NB4 (cell line): ENCODE measurements at regions not wholly inside any gene's neighbourhood (a gene's known extent, or its start where the extent isn't known, plus 50 kb on each side); places are given as distances from the start of the nearest gene placed in this dataset.

Source experiments
- DNase-seq: peaks from one replicate; pipeline ENCODE4 v3.0.0; 2010; ENCODE audit warnings: low read depth
- H3K4me3 ChIP-seq: one replicate; pipeline ENCODE4 v1.5.1; 2011; ENCODE audit warnings: mild to moderate bottlenecking, low read depth, low read length, moderate library complexity
- MAX ChIP-seq: IDR thresholded peaks from 2 replicates; pipeline ENCODE4 v1.6.1; 2011; ENCODE audit warnings: low read depth, low read length
- MYC ChIP-seq: IDR thresholded peaks from 2 replicates; pipeline ENCODE4 v1.6.1; 2011; ENCODE audit warnings: low read depth, low read length
- POLR2A ChIP-seq: IDR thresholded peaks from 2 replicates; pipeline ENCODE4 v1.6.1; 2011; ENCODE audit warnings: mild to moderate bottlenecking; ENCODE audit not compliant: insufficient read length; ENCODE audit errors: extremely low read depth
- TF ChIP-seq, protein P1 (sequence below): IDR thresholded peaks from one replicate; pipeline ENCODE4 v1.5.1; 2012; ENCODE audit warnings: low read depth, low read length

DNA sequence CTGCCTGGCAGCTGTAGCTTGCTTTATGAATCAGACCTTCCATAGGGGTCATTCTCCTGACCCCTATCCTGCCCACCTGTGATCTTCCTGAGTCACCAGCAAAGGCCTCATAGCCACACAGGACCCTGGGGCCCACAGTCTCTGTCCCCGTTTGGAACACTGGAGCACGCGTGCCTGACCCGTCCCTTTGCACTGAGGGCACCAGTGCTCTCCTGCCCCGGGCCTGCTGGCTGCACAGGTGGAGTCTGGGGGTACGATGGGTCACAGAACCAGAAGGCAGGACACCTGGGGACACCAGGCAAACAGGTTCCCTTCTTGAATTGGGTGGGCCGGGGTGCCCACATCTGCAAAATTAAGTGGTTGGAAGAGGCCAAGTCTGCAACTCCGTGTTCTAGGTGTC is 97.2 kb downstream of the CPZ start:
- DNase-seq = no peak
- no peak overlapping the region for H3K4me3 ChIP-seq
- TF ChIP-seq, protein P1, sequence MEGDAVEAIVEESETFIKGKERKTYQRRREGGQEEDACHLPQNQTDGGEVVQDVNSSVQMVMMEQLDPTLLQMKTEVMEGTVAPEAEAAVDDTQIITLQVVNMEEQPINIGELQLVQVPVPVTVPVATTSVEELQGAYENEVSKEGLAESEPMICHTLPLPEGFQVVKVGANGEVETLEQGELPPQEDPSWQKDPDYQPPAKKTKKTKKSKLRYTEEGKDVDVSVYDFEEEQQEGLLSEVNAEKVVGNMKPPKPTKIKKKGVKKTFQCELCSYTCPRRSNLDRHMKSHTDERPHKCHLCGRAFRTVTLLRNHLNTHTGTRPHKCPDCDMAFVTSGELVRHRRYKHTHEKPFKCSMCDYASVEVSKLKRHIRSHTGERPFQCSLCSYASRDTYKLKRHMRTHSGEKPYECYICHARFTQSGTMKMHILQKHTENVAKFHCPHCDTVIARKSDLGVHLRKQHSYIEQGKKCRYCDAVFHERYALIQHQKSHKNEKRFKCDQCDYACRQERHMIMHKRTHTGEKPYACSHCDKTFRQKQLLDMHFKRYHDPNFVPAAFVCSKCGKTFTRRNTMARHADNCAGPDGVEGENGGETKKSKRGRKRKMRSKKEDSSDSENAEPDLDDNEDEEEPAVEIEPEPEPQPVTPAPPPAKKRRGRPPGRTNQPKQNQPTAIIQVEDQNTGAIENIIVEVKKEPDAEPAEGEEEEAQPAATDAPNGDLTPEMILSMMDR = no peak
- TF ChIP-seq MAX (no peak), POLR2A (no peak), MYC (no peak)

DNA sequence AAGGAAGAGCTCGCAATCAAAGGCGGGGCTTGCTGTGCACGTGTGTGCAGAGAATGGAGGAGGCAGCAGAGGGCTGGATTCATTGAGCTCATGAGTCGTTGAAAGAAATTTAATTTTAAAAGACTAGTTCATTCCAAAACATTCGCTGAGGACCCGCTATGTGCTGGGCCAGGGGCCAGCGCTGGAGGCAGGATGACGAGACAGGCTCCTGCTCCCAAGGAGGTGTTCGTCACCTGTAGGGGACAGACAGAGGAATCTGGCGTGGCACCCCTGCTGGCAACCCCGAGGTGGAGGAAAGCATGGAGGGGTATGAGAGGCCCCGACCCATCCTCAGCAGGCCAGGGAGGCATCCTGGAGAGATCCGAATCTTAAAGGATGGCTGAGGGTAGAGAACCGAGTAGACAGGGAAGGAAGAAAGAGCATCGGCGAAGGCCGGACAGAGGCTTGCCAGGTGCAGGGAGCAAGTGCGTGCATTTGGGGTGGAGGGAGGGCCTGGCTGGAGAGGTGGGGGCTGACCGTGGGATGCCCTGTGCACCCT is 96.4 kb downstream of the CPZ start:
- no peak for DNase-seq
- no peak for TF ChIP-seq POLR2A
- TF ChIP-seq, protein P1 = no peak
- TF ChIP-seq MYC = no peak
- TF ChIP-seq MAX = no peak
- H3K4me3 ChIP-seq = no peak overlapping the region

DNA sequence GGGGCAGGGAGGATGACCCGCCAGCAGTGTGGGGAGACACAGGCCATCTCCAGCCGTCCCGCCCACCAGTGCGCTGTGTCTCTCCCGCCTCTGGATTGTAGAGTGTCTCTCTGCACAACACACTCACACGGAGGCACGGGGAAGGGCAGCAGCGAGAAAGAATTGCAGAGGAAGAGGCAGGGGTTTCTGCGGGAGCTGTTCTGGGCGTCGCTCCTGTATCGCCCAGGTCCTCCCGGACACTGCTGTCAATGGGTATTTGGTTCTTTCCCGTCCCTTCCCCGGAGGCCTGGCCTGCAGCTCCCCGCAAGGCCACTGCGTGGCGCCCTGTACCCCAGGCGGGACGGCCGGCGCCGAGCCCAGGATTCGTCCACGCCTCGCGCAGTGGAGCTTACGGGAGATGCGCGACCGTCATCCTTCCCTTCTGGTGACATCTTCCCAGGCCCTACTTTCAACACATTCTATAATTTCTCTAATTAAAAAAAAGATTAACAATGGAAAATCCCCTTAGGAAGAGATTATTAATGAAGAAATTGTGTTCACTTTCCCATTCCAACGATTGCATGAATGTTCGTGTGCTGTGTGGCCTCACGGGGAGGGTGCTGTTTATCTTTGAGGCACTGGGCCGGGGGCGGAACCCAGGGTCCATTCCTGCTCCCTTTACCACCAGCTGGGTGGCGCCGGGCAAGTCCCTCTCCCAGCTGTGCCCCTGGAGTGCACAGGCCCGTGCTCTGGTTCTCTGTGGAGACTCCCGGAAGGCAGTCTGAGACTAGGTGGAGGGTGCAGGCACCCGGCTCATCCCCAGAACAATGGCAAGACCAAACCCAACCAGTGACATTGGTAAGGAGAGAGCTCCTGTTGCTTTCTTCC is 95.7 kb downstream of the CPZ start:
- TF ChIP-seq, protein P1 = peak; percentile 91
- TF ChIP-seq POLR2A (no peak), MYC (no peak), MAX (peak; percentile 16; the same call in 1 of the 2 replicates)
- peak; percentile 46 for DNase-seq

GRCh38 chr4:8687083-8687482 is 94.5 kb downstream of the CPZ start:
- TF ChIP-seq POLR2A (no peak), MYC (no peak)
- H3K4me3 ChIP-seq = no peak overlapping the region
- no peak for DNase-seq

More for the DNA sequence above, 95.7 kb downstream of the CPZ start:
- H3K4me3 ChIP-seq = no peak overlapping the region

- TF ChIP-seq, protein P1 = no peak
- TF ChIP-seq MAX = no peak
- H3K4me3 ChIP-seq = no peak overlapping the region
- no peak for DNase-seq
Observed at GRCh38 chr4:8685831-8686230, 93.3 kb downstream of the CPZ start.

DNA sequence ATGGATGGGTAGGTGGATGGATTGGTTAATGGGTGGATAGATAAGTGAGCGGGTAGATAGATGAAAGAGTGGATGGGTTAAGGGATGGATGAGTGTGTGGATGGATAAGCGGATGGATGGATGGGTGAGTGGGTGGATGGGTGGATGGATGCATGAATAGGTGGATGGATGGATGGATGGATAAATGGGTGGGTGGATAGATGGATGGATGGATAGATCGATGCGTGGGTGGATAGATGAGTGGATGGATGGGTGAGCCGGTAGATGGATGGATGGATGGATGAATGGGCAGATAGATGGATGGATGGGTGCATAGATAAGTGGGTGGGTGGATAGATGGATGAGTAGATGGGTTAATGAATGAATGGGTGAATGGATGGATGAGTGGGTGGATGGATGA is 90.9 kb downstream of the CPZ start:
- no peak for TF ChIP-seq POLR2A
- no peak for TF ChIP-seq MYC
- no peak overlapping the region for H3K4me3 ChIP-seq
- DNase-seq = no peak

DNA sequence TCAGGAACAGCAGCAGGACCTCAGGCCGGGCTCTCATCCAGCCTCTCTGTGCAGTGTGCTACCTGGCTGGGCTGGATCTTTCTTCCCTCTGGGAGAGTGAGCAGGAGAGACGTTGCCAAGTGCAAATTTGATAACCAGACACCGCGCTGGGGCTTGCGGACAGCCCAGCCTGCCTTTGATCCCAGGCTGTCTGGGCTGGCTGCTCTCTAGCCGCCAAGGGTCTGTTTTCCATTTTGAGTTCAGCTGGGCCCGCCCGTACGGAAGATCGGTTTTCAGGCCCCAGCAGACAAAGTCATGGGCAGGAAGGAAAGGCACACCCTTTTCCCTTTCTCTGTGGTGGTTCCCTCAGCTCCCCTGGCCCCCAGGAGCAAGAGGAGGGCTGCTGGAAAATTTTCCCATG is 90.2 kb downstream of the CPZ start:
- no peak overlapping the region for H3K4me3 ChIP-seq
- no peak for TF ChIP-seq MAX
- TF ChIP-seq, protein P1 = no peak
- TF ChIP-seq POLR2A = no peak
- TF ChIP-seq MYC = no peak
- no peak for DNase-seq
